A172 (cell line): ENCODE measurements at regions not wholly inside any gene's neighbourhood (a gene's known extent, or its start where the extent isn't known, plus 50 kb on each side); places are given as distances from the start of the nearest gene placed in this dataset.
"Not testable (repeated sequence)": the region's sequence is repeated elsewhere in the genome, so short reads cannot be mapped to it uniquely, and the experiment has no call there.

Experiments used
- DNase-seq: peaks from one replicate; pipeline ENCODE4 v3.0.0-alpha.2; 2015; ENCODE audit warnings: low spot score

GRCh38 chr12:38016602-38017001 lies 300.0 kb upstream of the ALG10B start:
- no peak for DNase-seq

GRCh38 chr12:38025916-38026315 lies 290.7 kb upstream of the ALG10B start:
- DNase-seq, result no peak

GRCh38 chr12:38053113-38053512 lies 263.5 kb upstream of the ALG10B start:
- no peak for DNase-seq

GRCh38 chr12:38053655-38054464 lies 262.7 kb upstream of the ALG10B start:
- DNase-seq, result no peak

- peak; percentile 74 for DNase-seq
Measured at GRCh38 chr12:38056701-38057689, 259.6 kb upstream of the ALG10B start.

- DNase-seq, result no peak
Measured at GRCh38 chr12:38099686-38100085, 216.9 kb upstream of the ALG10B start.

- DNase-seq, result no peak
Measured at GRCh38 chr12:38101753-38102152, 214.8 kb upstream of the ALG10B start.

- peak; percentile 2 for DNase-seq
Measured at GRCh38 chr12:38102197-38102596, 214.4 kb upstream of the ALG10B start.

- no peak for DNase-seq
Measured at GRCh38 chr12:38110026-38110699, 206.4 kb upstream of the ALG10B start.

GRCh38 chr12:38113991-38114390 lies 202.6 kb upstream of the ALG10B start:
- DNase-seq, result no peak

- no peak for DNase-seq
Measured at GRCh38 chr12:38116968-38117367, 199.6 kb upstream of the ALG10B start.

GRCh38 chr12:38118632-38119031 lies 197.9 kb upstream of the ALG10B start:
- DNase-seq, result no peak

GRCh38 chr12:38120438-38120837 lies 196.1 kb upstream of the ALG10B start:
- no peak for DNase-seq

GRCh38 chr12:38123028-38123427 lies 193.5 kb upstream of the ALG10B start:
- DNase-seq, result not testable (repeated sequence)

GRCh38 chr12:38123566-38124246 lies 192.9 kb upstream of the ALG10B start:
- no peak for DNase-seq

GRCh38 chr12:38124247-38125012 lies 192.1 kb upstream of the ALG10B start:
- no peak for DNase-seq

GRCh38 chr12:38132139-38132538 lies 184.4 kb upstream of the ALG10B start:
- no peak for DNase-seq

- DNase-seq, result no peak
Measured at GRCh38 chr12:38137287-38137686, 179.3 kb upstream of the ALG10B start.

GRCh38 chr12:38137716-38138115 lies 178.9 kb upstream of the ALG10B start:
- DNase-seq, result no peak
